B cell (primary cell): ENCODE measurements at regions not wholly inside any gene's neighbourhood (a gene's known extent, or its start where the extent isn't known, plus 50 kb on each side); places are given as distances from the start of the nearest gene placed in this dataset.

ENCODE experiments used
- ATAC-seq: fragments of 200-7000 bp; cut with Tn5 transposase; one replicate; pipeline ENCODE4 v1.10.0; 2021; ENCODE audit warnings: low read depth, mild to moderate bottlenecking, moderate number of reproducible peaks, moderate library complexity
- CTCF ChIA-PET: fragments of 350-600 bp; sonication (Branson Sonifier 250); formaldehyde crosslinking; loops from one replicate; lab custom pipeline; 2021; ENCODE audit warnings: antibody characterized with exemption, inconsistent platforms; lab: Charles Lee
- POLR2A ChIA-PET: fragments of 350-600 bp; sonication (Branson Sonifier 250); formaldehyde crosslinking; loops from one replicate; lab custom pipeline; 2021; ENCODE audit warnings: antibody characterized with exemption; lab: Charles Lee
- DNase-seq: peaks from one replicate; pipeline ENCODE4 v3.0.0; 2013
- H2AFZ ChIP-seq: 2 replicates; pipeline ENCODE4 v1.6.1; 2012; ENCODE audit warnings: mild to moderate bottlenecking, low read depth, low read length; ENCODE audit not compliant: insufficient read depth, poor library complexity, severe bottlenecking
- H3K27ac ChIP-seq, 2 donors: 1 replicate in 1 of 2; 2 replicates in 1 of 2; pipeline ENCODE4 v1.5.1; 2012 to 2013; ENCODE audit warnings: low read length in 2 of 2, mild to moderate bottlenecking in 2 of 2, moderate library complexity in 1 of 2
- H3K27me3 ChIP-seq, 4 experiments: fragments of 200-600 bp in 1 of 4; sonication (generic) in 1 of 4; replicated peaks in 1 of 4; 1 replicate in 2 of 4; 2 replicates in 2 of 4; pipeline versions ENCODE4 v1.6.1 to v1.7.0; 2013 to 2016; ENCODE audit warnings: low read length in 3 of 4, mild to moderate bottlenecking in 2 of 4, mixed read lengths in 1 of 4, moderate library complexity in 1 of 4; ENCODE audit not compliant: insufficient read depth in 4 of 4, control insufficient read depth in 3 of 4; ENCODE audit errors: control extremely low read depth in 1 of 4
- H3K36me3 ChIP-seq, 2 experiments: replicated peaks in 1 of 2; 1 replicate in 1 of 2; 2 replicates in 1 of 2; pipeline versions ENCODE4 v1.6.1 to v1.7.1; 2013; ENCODE audit warnings: low read length in 1 of 2; ENCODE audit not compliant: insufficient read depth in 2 of 2, control insufficient read depth in 1 of 2; ENCODE audit errors: control extremely low read depth in 1 of 2, extremely low read depth in 1 of 2
- H3K4me1 ChIP-seq, 2 donors: fragments of 200-600 bp in 1 of 2; sonication (generic) in 1 of 2; 1 replicate in 1 of 2; 2 replicates in 1 of 2; pipeline versions ENCODE4 v1.5.1 to v1.6.1; 2013 to 2017; ENCODE audit warnings: low read length in 2 of 2; ENCODE audit not compliant: control insufficient read depth in 2 of 2, insufficient read depth in 2 of 2
- H3K4me2 ChIP-seq: replicated peaks from 2 replicates; pipeline ENCODE3; 2012; ENCODE audit warnings: mild to moderate bottlenecking, low read depth, low read length; ENCODE audit not compliant: poor library complexity, severe bottlenecking
- H3K4me3 ChIP-seq, 5 experiments: fragments of 200-600 bp in 1 of 5; sonication (generic) in 1 of 5; 1 replicate in 3 of 5; 2 replicates in 2 of 5; pipeline versions ENCODE4 v1.5.1 to v1.7.0; 2011 to 2016; ENCODE audit warnings: low read length in 4 of 5, mild to moderate bottlenecking in 4 of 5, low read depth in 2 of 5, control low read depth in 1 of 5, moderate library complexity in 1 of 5; ENCODE audit not compliant: insufficient read depth in 1 of 5; ENCODE audit errors: control extremely low read depth in 1 of 5, extremely low read depth in 1 of 5
- H3K79me2 ChIP-seq: fragments of 200-600 bp; sonication (generic); one replicate; pipeline ENCODE4 v1.6.0; 2016; ENCODE audit warnings: low read length; ENCODE audit not compliant: control insufficient read depth, insufficient read depth
- H3K9ac ChIP-seq: fragments of 200-600 bp; sonication (generic); 2 replicates; pipeline ENCODE4 v1.6.1; 2017; ENCODE audit warnings: mild to moderate bottlenecking, low read length, moderate library complexity
- H3K9me3 ChIP-seq, 3 donors: one replicate each; pipeline versions ENCODE4 v1.6.1 to v1.7.1; 2013; ENCODE audit warnings: low read length in 2 of 3; ENCODE audit not compliant: control insufficient read depth in 2 of 3, insufficient read depth in 1 of 3; ENCODE audit errors: control extremely low read depth in 1 of 3
- H4K20me1 ChIP-seq: 2 replicates; pipeline ENCODE4 v1.6.0; 2012; ENCODE audit warnings: mild to moderate bottlenecking, low read length; ENCODE audit not compliant: insufficient read depth, control insufficient read depth, poor library complexity, severe bottlenecking
- H3K27ac Mint-ChIP-seq: one replicate; pipeline ENCODE4 v1.8.0; 2021; ENCODE audit warnings: mixed read lengths
- H3K27me3 Mint-ChIP-seq: one replicate; pipeline ENCODE4 v1.8.0; 2021; ENCODE audit warnings: mixed read lengths
- H3K4me1 Mint-ChIP-seq: one replicate; pipeline ENCODE4 v1.8.0; 2021; ENCODE audit warnings: mixed read lengths
- H3K4me3 Mint-ChIP-seq: one replicate; pipeline ENCODE4 v1.8.0; 2021; ENCODE audit warnings: mixed read lengths
- H3K9me3 Mint-ChIP-seq: one replicate; pipeline ENCODE4 v1.8.0; 2022; ENCODE audit warnings: mixed read lengths; ENCODE audit not compliant: insufficient read depth
- CTCF ChIP-seq: fragments of 200-600 bp; IDR thresholded peaks from one replicate; pipeline ENCODE4 v1.8.0; 2022; ENCODE audit warnings: antibody characterized with exemption, mild to moderate bottlenecking
- EZH2 ChIP-seq: IDR thresholded peaks from 2 replicates; pipeline ENCODE4 v1.6.1; 2012; ENCODE audit warnings: borderline replicate concordance, low read depth, mild to moderate bottlenecking, moderate library complexity, low read length; ENCODE audit not compliant: insufficient read depth, poor library complexity, severe bottlenecking
- WGBS: methylation state at CpG from one replicate; pipeline ENCODE4 v1.1.5; 2013; ENCODE audit warnings: missing lambda C conversion rate; ENCODE audit not compliant: insufficient coverage; 5-methylcytosine and 5-hydroxymethylcytosine counted together
- intact Hi-C: fragments of 100-400 bp; cut with micrococcal nuclease; formaldehyde crosslinking; loops from one replicate; pipeline ENCODE4 v1.10.0; 2022

GRCh38 chr1:60826320-60827094, 255.9 kb upstream of the NFIA start:
- Histone ChIP-seq H3K4me1 (no peaks in the 10 kb centered on the region), H3K4me2 (no peak overlapping the region), H4K20me1 (no peaks in the 10 kb centered on the region), H3K9ac (no peak overlapping the region), H2AFZ (no peak overlapping the region), H3K27me3 (no peaks in the 10 kb centered on the region), H3K27ac (no peak overlapping the region), H3K36me3 (no peaks in the 10 kb centered on the region), H3K4me3 (no peak overlapping the region), H3K9me3 (peaks cover 0 to 4% (median 0%) of the 10 kb centered on the region in 3 donors), H3K79me2 (no peaks in the 10 kb centered on the region)
- TF ChIP-seq EZH2, result no peak
- TF ChIP-seq CTCF, result no peak
- Mint-ChIP-seq H3K27ac (no peak overlapping the region), H3K27me3 (peaks cover 3% of the 10 kb centered on the region), H3K9me3 (peaks cover 3% of the 10 kb centered on the region), H3K4me1 (no peaks in the 10 kb centered on the region), H3K4me3 (no peak overlapping the region)
- CTCF ChIA-PET, result no interaction called here
- intact Hi-C loops, result no loop called here
- WGBS, result 100% methylated on average over 1 of the region's 2 CpGs
- POLR2A ChIA-PET, result interaction anchor here (0.5 kb wide), 1 partner anchor 461 kb away, joined by 3 read pairs; no protein-coding TSS in a partner anchor
- DNase-seq, result no peak
- no peak for ATAC-seq

GRCh38 chr1:60825593-60825992, 256.8 kb upstream of the NFIA start:
- H4K20me1 ChIP-seq, result no peaks in the 10 kb centered on the region
- H3K27me3 Mint-ChIP-seq, result no peaks in the 10 kb centered on the region
- H3K4me3 Mint-ChIP-seq, result no peak overlapping the region
- no peak overlapping the region for H3K27ac Mint-ChIP-seq
- H3K9me3 ChIP-seq, result peaks cover 0 to 4% (median 0%) of the 10 kb centered on the region in 3 donors
- no peaks in the 10 kb centered on the region for H3K27me3 ChIP-seq
- TF ChIP-seq CTCF (no peak), EZH2 (no peak)
- H3K4me3 ChIP-seq, result no peak overlapping the region
- no peak for DNase-seq
- no peaks in the 10 kb centered on the region for H3K79me2 ChIP-seq
- CTCF ChIA-PET, result no interaction called here
- no peak overlapping the region for H3K4me2 ChIP-seq
- no peak for ATAC-seq
- intact Hi-C loops, result no loop called here
- H3K4me1 ChIP-seq, result no peaks in the 10 kb centered on the region
- H3K9me3 Mint-ChIP-seq, result peaks cover 3% of the 10 kb centered on the region
- no peaks in the 10 kb centered on the region for H3K36me3 ChIP-seq
- H3K27ac ChIP-seq, result no peak overlapping the region
- H2AFZ ChIP-seq, result no peak overlapping the region
- WGBS, result 63% methylated on average over 1 of the region's 1 CpG
- no peaks in the 10 kb centered on the region for H3K4me1 Mint-ChIP-seq
- POLR2A ChIA-PET, result no interaction called here
- no peak overlapping the region for H3K9ac ChIP-seq
